Activated naive CD4-positive, alpha-beta T cell treated with anti-CD3 and anti-CD28 coated beads, Interleukin-2, amount 10 ng/mL, durations not matched to agents 7 days and 5 days (primary cell): ENCODE measurements at regions not wholly inside any gene's neighbourhood (a gene's known extent, or its start where the extent isn't known, plus 50 kb on each side); places are given as distances from the start of the nearest gene placed in this dataset.
"Not testable (repeated sequence)": the region's sequence is repeated elsewhere in the genome, so short reads cannot be mapped to it uniquely, and the experiment has no call there.

Experiments used
- CTCF ChIA-PET: fragments of 350-600 bp; sonication (Branson Sonifier 250); formaldehyde crosslinking; loops from one replicate; lab custom pipeline; 2021; ENCODE audit warnings: antibody characterized with exemption; lab: Charles Lee
- DNase-seq: peaks from one replicate; pipeline ENCODE4 v3.0.0-alpha.2; 2020
- H3K27ac Mint-ChIP-seq: one replicate; pipeline ENCODE4 v1.8.0; 2021; ENCODE audit warnings: mild to moderate bottlenecking, moderate library complexity, mixed read lengths
- H3K27me3 Mint-ChIP-seq: one replicate; pipeline ENCODE4 v1.8.0; 2021; ENCODE audit warnings: mild to moderate bottlenecking, mixed read lengths
- H3K36me3 Mint-ChIP-seq: one replicate; pipeline ENCODE4 v1.8.0; 2021; ENCODE audit warnings: mixed read lengths
- H3K4me1 Mint-ChIP-seq: one replicate; pipeline ENCODE4 v1.8.0; 2021; ENCODE audit warnings: mixed read lengths
- H3K4me3 Mint-ChIP-seq: one replicate; pipeline ENCODE4 v1.8.0; 2021; ENCODE audit warnings: mild to moderate bottlenecking, moderate library complexity, mixed read lengths
- H3K9me3 Mint-ChIP-seq: one replicate; pipeline ENCODE4 v1.8.0; 2021; ENCODE audit warnings: mixed read lengths

GRCh38 chrX:150118476-150118875 lies 180.2 kb upstream of the EOLA2 start:
- no peak for DNase-seq
- Mint-ChIP-seq H3K27ac (no peak overlapping the region), H3K4me1 (no peaks in the 10 kb centered on the region), H3K36me3 (no peaks in the 10 kb centered on the region), H3K9me3 (no peaks in the 10 kb centered on the region), H3K27me3 (no peaks in the 10 kb centered on the region), H3K4me3 (no peak overlapping the region)
- CTCF ChIA-PET, result no interaction called here

GRCh38 chrX:150119323-150119722 lies 181.0 kb upstream of the EOLA2 start:
- Mint-ChIP-seq H3K4me1 (no peaks in the 10 kb centered on the region), H3K4me3 (no peak overlapping the region), H3K9me3 (no peaks in the 10 kb centered on the region), H3K27me3 (no peaks in the 10 kb centered on the region), H3K27ac (no peak overlapping the region), H3K36me3 (no peaks in the 10 kb centered on the region)
- CTCF ChIA-PET, result no interaction called here
- no peak for DNase-seq

- H3K27ac Mint-ChIP-seq, H3K4me1 Mint-ChIP-seq, H3K27me3 Mint-ChIP-seq, H3K9me3 Mint-ChIP-seq, CTCF ChIA-PET, H3K36me3 Mint-ChIP-seq, H3K4me3 Mint-ChIP-seq, DNase-seq: not testable (repeated sequence)
Measured at GRCh38 chrX:150125045-150125444, 186.8 kb upstream of the EOLA2 start.

GRCh38 chrX:150127216-150127615 lies 188.9 kb upstream of the EOLA2 start:
- H3K36me3 Mint-ChIP-seq, result no peaks in the 10 kb centered on the region
- CTCF ChIA-PET, result no interaction called here

GRCh38 chrX:150143721-150144440 lies 205.6 kb upstream of the EOLA2 start:
- Mint-ChIP-seq H3K36me3 (no peaks in the 10 kb centered on the region), H3K9me3 (no peaks in the 10 kb centered on the region), H3K4me1 (no peaks in the 10 kb centered on the region), H3K27ac (no peak overlapping the region), H3K4me3 (no peak overlapping the region), H3K27me3 (no peaks in the 10 kb centered on the region)
- CTCF ChIA-PET, result no interaction called here
- no peak for DNase-seq

More at GRCh38 chrX:150127216-150127615, 188.9 kb upstream of the EOLA2 start:
- no peaks in the 10 kb centered on the region for H3K9me3 Mint-ChIP-seq
- no peaks in the 10 kb centered on the region for H3K27me3 Mint-ChIP-seq
- H3K27ac Mint-ChIP-seq, result no peak overlapping the region
- H3K4me1 Mint-ChIP-seq, result no peaks in the 10 kb centered on the region
- DNase-seq, result no peak
- H3K4me3 Mint-ChIP-seq, result no peak overlapping the region

- peak; percentile 21 for DNase-seq
- Mint-ChIP-seq H3K27me3 (no peaks in the 10 kb centered on the region), H3K4me3 (no peak overlapping the region), H3K4me1 (no peaks in the 10 kb centered on the region), H3K36me3 (no peaks in the 10 kb centered on the region), H3K27ac (no peak overlapping the region), H3K9me3 (no peaks in the 10 kb centered on the region)
- CTCF ChIA-PET, result interaction anchor here (1.5 kb wide), 1 partner anchor 215 kb away, joined by 4 read pairs; no protein-coding TSS in a partner anchor
Measured at GRCh38 chrX:150146271-150146896, 208.1 kb upstream of the EOLA2 start.

GRCh38 chrX:150148749-150149672 lies 210.7 kb upstream of the EOLA2 start:
- no peak for DNase-seq
- CTCF ChIA-PET, result no interaction called here

GRCh38 chrX:150150076-150150779 lies 211.9 kb upstream of the EOLA2 start:
- no peaks in the 10 kb centered on the region for H3K36me3 Mint-ChIP-seq
- CTCF ChIA-PET, result no interaction called here
- DNase-seq, result no peak
- no peaks in the 10 kb centered on the region for H3K27me3 Mint-ChIP-seq
- no peak overlapping the region for H3K27ac Mint-ChIP-seq
- no peak overlapping the region for H3K4me3 Mint-ChIP-seq
- no peaks in the 10 kb centered on the region for H3K9me3 Mint-ChIP-seq
- no peaks in the 10 kb centered on the region for H3K4me1 Mint-ChIP-seq

More at GRCh38 chrX:150148749-150149672, 210.7 kb upstream of the EOLA2 start:
- Mint-ChIP-seq H3K27ac (no peak overlapping the region), H3K36me3 (no peaks in the 10 kb centered on the region), H3K4me3 (no peak overlapping the region), H3K27me3 (no peaks in the 10 kb centered on the region), H3K9me3 (no peaks in the 10 kb centered on the region), H3K4me1 (no peaks in the 10 kb centered on the region)

- no peaks in the 10 kb centered on the region for H3K9me3 Mint-ChIP-seq
- H3K36me3 Mint-ChIP-seq, result no peaks in the 10 kb centered on the region
- H3K27me3 Mint-ChIP-seq, result no peaks in the 10 kb centered on the region
- CTCF ChIA-PET, result no interaction called here
- H3K4me1 Mint-ChIP-seq, result no peaks in the 10 kb centered on the region
- no peak for DNase-seq
- H3K4me3 Mint-ChIP-seq, result no peak overlapping the region
- H3K27ac Mint-ChIP-seq, result no peak overlapping the region
Measured at GRCh38 chrX:150150780-150151125, 212.4 kb upstream of the MAMLD1 start.

GRCh38 chrX:150152036-150152435 lies 211.1 kb upstream of the MAMLD1 start:
- DNase-seq, result no peak
- H3K36me3 Mint-ChIP-seq, result no peaks in the 10 kb centered on the region
- H3K27me3 Mint-ChIP-seq, result no peaks in the 10 kb centered on the region
- no peaks in the 10 kb centered on the region for H3K4me1 Mint-ChIP-seq
- H3K9me3 Mint-ChIP-seq, result no peaks in the 10 kb centered on the region
- no peak overlapping the region for H3K4me3 Mint-ChIP-seq
- CTCF ChIA-PET, result no interaction called here
- no peak overlapping the region for H3K27ac Mint-ChIP-seq

- Mint-ChIP-seq H3K9me3 (no peaks in the 10 kb centered on the region), H3K36me3 (no peaks in the 10 kb centered on the region), H3K4me3 (no peak overlapping the region), H3K4me1 (no peaks in the 10 kb centered on the region), H3K27me3 (no peaks in the 10 kb centered on the region), H3K27ac (no peak overlapping the region)
- no peak for DNase-seq
- CTCF ChIA-PET, result no interaction called here
Measured at GRCh38 chrX:150152546-150152945, 210.6 kb upstream of the MAMLD1 start.

GRCh38 chrX:150155436-150156035 lies 207.6 kb upstream of the MAMLD1 start:
- no peaks in the 10 kb centered on the region for H3K4me1 Mint-ChIP-seq
- no peak for DNase-seq
- no peak overlapping the region for H3K27ac Mint-ChIP-seq
- H3K27me3 Mint-ChIP-seq, result no peaks in the 10 kb centered on the region
- no peaks in the 10 kb centered on the region for H3K9me3 Mint-ChIP-seq
- CTCF ChIA-PET, result interaction anchor here (0.6 kb wide), 1 partner anchor 275 kb away, joined by 5 read pairs; no protein-coding TSS in a partner anchor
- H3K36me3 Mint-ChIP-seq, result no peaks in the 10 kb centered on the region
- no peak overlapping the region for H3K4me3 Mint-ChIP-seq

GRCh38 chrX:150156615-150157014 lies 206.5 kb upstream of the MAMLD1 start:
- Mint-ChIP-seq H3K36me3 (no peaks in the 10 kb centered on the region), H3K27ac (no peak overlapping the region), H3K9me3 (no peaks in the 10 kb centered on the region), H3K4me1 (no peaks in the 10 kb centered on the region), H3K27me3 (no peaks in the 10 kb centered on the region), H3K4me3 (no peak overlapping the region)
- no peak for DNase-seq
- CTCF ChIA-PET, result no interaction called here

GRCh38 chrX:150157291-150157690 lies 205.8 kb upstream of the MAMLD1 start:
- Mint-ChIP-seq H3K4me1 (no peaks in the 10 kb centered on the region), H3K4me3 (no peak overlapping the region), H3K27me3 (no peaks in the 10 kb centered on the region), H3K36me3 (no peaks in the 10 kb centered on the region), H3K27ac (no peak overlapping the region), H3K9me3 (no peaks in the 10 kb centered on the region)
- CTCF ChIA-PET, result no interaction called here
- DNase-seq, result no peak
